Colonic mucosa (tissue), 4 donors: ENCODE measurements at regions not wholly inside any gene's neighbourhood (a gene's known extent, or its start where the extent isn't known, plus 50 kb on each side); places are given as distances from the start of the nearest gene placed in this dataset.

Experiments
- DNase-seq: peaks from one replicate; pipeline ENCODE4 v3.0.0-alpha.2; 2020
- H3K27ac ChIP-seq: fragments of 200-600 bp; one replicate; pipeline ENCODE4 v1.8.0; 2021
- H3K27me3 ChIP-seq: fragments of 200-600 bp; one replicate; pipeline ENCODE4 v1.8.0; 2021
- H3K36me3 ChIP-seq: fragments of 200-600 bp; one replicate; pipeline ENCODE4 v1.8.0; 2021
- H3K4me1 ChIP-seq: fragments of 200-600 bp; one replicate; pipeline ENCODE4 v1.8.0; 2021; ENCODE audit warnings: mild to moderate bottlenecking
- H3K4me3 ChIP-seq: fragments of 200-600 bp; one replicate; pipeline ENCODE4 v1.8.0; 2021
- H3K9ac ChIP-seq, 2 donors: one replicate each; pipeline ENCODE4 v1.7.0; 2013; ENCODE audit warnings: control low read depth in 2 of 2, low read depth in 2 of 2, low read length in 2 of 2
- H3K9me3 ChIP-seq: fragments of 200-600 bp; one replicate; pipeline ENCODE4 v1.8.0; 2021
- intact Hi-C: fragments of 100-400 bp; cut with DNase I; formaldehyde crosslinking; loops from one replicate; pipeline ENCODE4 v1.14.1; 2022
- TF ChIP-seq, protein P1 (sequence below): fragments of 200-600 bp; IDR thresholded peaks from one replicate; pipeline ENCODE4 v1.8.0; 2022; ENCODE audit warnings: antibody characterized with exemption, mild to moderate bottlenecking
- donor health status: healthy.
- donor health status: DM: no; HTN: no; CAD: no.
- donor health status: DM: no; HTN: no; CAD: no.

DNA sequence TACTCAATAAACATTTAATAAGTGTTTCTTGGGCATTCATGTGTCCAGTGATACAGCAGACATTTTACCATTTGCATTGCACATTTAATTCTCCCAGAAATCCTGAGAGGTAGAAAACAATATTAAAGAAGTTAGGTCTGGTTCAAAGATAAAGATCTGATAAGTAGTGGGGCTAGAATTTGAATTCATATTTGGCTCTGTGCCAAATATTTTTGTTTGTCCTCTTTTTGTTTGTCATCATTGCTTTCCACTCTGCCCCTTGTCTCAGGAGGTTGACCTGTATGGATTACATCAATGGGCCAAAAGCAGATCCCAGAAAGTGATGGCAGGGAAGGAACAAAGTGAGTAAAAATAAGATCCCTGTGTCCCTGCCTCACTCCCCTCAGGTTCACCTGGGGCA lies 441.9 kb upstream of the PKDCC start:
- DNase-seq = no peak
- intact Hi-C loops = no loop called here
- Histone ChIP-seq H3K9me3 (no peaks in the 10 kb centered on the region), H3K4me1 (no peaks in the 10 kb centered on the region), H3K27ac (no peak overlapping the region), H3K4me3 (no peak overlapping the region), H3K27me3 (no peaks in the 10 kb centered on the region), H3K36me3 (no peaks in the 10 kb centered on the region), H3K9ac (no peak overlapping the region)
- TF ChIP-seq, protein P1, sequence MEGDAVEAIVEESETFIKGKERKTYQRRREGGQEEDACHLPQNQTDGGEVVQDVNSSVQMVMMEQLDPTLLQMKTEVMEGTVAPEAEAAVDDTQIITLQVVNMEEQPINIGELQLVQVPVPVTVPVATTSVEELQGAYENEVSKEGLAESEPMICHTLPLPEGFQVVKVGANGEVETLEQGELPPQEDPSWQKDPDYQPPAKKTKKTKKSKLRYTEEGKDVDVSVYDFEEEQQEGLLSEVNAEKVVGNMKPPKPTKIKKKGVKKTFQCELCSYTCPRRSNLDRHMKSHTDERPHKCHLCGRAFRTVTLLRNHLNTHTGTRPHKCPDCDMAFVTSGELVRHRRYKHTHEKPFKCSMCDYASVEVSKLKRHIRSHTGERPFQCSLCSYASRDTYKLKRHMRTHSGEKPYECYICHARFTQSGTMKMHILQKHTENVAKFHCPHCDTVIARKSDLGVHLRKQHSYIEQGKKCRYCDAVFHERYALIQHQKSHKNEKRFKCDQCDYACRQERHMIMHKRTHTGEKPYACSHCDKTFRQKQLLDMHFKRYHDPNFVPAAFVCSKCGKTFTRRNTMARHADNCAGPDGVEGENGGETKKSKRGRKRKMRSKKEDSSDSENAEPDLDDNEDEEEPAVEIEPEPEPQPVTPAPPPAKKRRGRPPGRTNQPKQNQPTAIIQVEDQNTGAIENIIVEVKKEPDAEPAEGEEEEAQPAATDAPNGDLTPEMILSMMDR = no peak

- no peaks in the 10 kb centered on the region for H3K36me3 ChIP-seq
- H3K4me3 ChIP-seq = no peak overlapping the region
- intact Hi-C loops = no loop called here
- TF ChIP-seq, protein P1 = no peak
- no peak for DNase-seq
- no peaks in the 10 kb centered on the region for H3K27me3 ChIP-seq
- no peak overlapping the region for H3K9ac ChIP-seq
- no peaks in the 10 kb centered on the region for H3K9me3 ChIP-seq
- no peak overlapping the region for H3K27ac ChIP-seq
- H3K4me1 ChIP-seq = no peaks in the 10 kb centered on the region
Measured at GRCh38 chr2:41610501-41611190, 437.2 kb upstream of the PKDCC start.

DNA sequence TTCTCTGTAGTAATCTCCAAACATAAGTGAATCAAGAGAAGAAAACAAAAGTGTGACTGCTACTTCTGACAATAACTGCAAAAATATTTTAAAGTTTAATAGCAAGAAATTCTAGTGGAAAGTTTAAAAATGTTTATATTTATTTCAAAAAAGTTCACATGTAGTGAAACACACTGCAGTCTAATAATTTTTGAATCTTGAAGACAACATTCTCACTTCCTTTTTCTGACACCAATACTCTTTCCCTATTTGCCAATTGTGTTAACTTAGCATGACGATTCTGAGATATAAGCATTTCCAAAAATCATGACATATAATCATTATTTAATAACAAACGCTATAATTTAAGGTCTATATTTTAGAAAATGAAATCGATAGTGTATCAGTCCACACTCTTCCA lies 429.1 kb upstream of the PKDCC start:
- Histone ChIP-seq H3K4me1 (no peaks in the 10 kb centered on the region), H3K27me3 (no peaks in the 10 kb centered on the region), H3K9me3 (no peaks in the 10 kb centered on the region), H3K4me3 (no peak overlapping the region), H3K27ac (no peak overlapping the region), H3K9ac (no peak overlapping the region), H3K36me3 (no peaks in the 10 kb centered on the region)
- intact Hi-C loops = no loop called here
- TF ChIP-seq, protein P1 = no peak
- no peak for DNase-seq

DNA sequence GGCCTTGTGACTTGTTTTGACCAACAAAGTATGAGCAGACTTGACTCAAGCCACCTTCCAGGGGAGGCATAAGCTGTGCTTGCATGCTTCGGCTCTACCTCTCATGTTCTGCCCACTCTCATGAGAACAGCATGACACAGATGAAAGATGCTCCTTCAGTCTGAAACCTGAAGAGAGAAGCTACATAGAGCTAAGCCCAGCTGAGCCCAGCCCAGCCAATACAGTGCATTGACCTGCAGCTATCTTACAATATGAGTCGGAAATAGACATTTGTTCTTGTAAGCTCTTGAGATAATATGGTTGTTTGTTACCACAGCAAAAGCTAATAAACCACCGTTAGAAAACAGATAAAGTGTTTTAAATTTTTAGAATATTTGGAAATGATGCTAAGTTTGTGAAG lies 426.7 kb upstream of the PKDCC start:
- no peaks in the 10 kb centered on the region for H3K27me3 ChIP-seq
- no peak overlapping the region for H3K27ac ChIP-seq
- H3K4me1 ChIP-seq = no peaks in the 10 kb centered on the region
- TF ChIP-seq, protein P1 = no peak
- DNase-seq = no peak
- no peak overlapping the region for H3K4me3 ChIP-seq
- intact Hi-C loops = no loop called here
- no peaks in the 10 kb centered on the region for H3K9me3 ChIP-seq
- H3K36me3 ChIP-seq = no peaks in the 10 kb centered on the region
- no peak overlapping the region for H3K9ac ChIP-seq

DNA sequence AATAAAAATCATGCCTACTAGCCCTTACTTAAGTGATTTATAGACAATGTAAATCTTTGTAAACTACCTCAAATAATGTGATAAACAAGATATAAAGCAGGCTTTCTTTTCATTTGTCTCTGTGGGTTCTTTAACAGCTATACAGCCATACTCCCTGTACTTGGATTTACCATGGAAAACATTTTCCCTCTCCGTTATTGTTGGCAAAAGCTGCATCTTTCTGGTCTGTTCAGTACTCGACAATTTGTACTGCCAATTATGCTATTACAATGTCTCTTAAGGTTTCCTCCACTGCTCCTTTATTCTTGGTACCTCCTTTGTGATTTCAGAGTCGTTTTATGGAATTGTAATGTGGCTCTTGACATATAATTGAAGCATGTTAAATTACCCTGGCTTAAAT lies 426.3 kb upstream of the PKDCC start:
- H3K9ac ChIP-seq = no peak overlapping the region
- H3K4me3 ChIP-seq = no peak overlapping the region
- no peaks in the 10 kb centered on the region for H3K4me1 ChIP-seq
- H3K27me3 ChIP-seq = no peaks in the 10 kb centered on the region
- intact Hi-C loops = no loop called here
- no peak for DNase-seq
- H3K27ac ChIP-seq = no peak overlapping the region
- TF ChIP-seq, protein P1 = no peak
- no peaks in the 10 kb centered on the region for H3K36me3 ChIP-seq
- H3K9me3 ChIP-seq = no peaks in the 10 kb centered on the region
